HepG2 (cell line): ENCODE measurements at regions not wholly inside any gene's neighbourhood (a gene's known extent, or its start where the extent isn't known, plus 50 kb on each side); places are given as distances from the start of the nearest gene placed in this dataset.
A peak's percentile ranks its signal among the peaks of the same experiment; 100 is the strongest.

Source experiments
- ETV6 ChIP-seq: sonication (generic); formaldehyde crosslinking; conservative IDR thresholded peaks from 2 replicates; pipeline ENCODE4 v1.4.0; 2020; ENCODE audit warnings: missing genetic modification reagents
- HNF4A ChIP-seq: sonication (generic); formaldehyde crosslinking; IDR thresholded peaks from 2 replicates; pipeline ENCODE4 v1.4.0; 2020; ENCODE audit warnings: missing genetic modification reagents
- KLF16 ChIP-seq, 2 experiments: sonication (generic) in 1 of 2; formaldehyde crosslinking in 1 of 2; IDR thresholded peaks; 2 replicates each; pipeline versions ENCODE4 v1.6.1 to v1.8.0; 2016 to 2023; ENCODE audit warnings: missing genetic modification reagents in 2 of 2, missing compliant biosample characterization in 1 of 2
- LCORL ChIP-seq, 2 experiments: fragments of 450-650 bp in 1 of 2; sonication (generic) in 1 of 2; formaldehyde crosslinking in 1 of 2; IDR thresholded peaks; 2 replicates each; pipeline versions ENCODE4 v1.5.0 to v1.6.1; 2017 to 2020; ENCODE audit warnings: antibody characterized with exemption in 1 of 2, missing genetic modification reagents in 1 of 2
- NCOA2 ChIP-seq: sonication (generic); formaldehyde crosslinking; IDR thresholded peaks from 2 replicates; pipeline ENCODE4 v1.8.0; 2022; ENCODE audit warnings: inconsistent platforms
- NCOA5 ChIP-seq: sonication (generic); formaldehyde crosslinking; IDR thresholded peaks from 2 replicates; pipeline ENCODE4 v1.4.0; 2020; ENCODE audit warnings: missing genetic modification reagents
- PPARG ChIP-seq: conservative IDR thresholded peaks from 2 replicates; pipeline ENCODE4 v1.6.1; 2016; ENCODE audit warnings: missing biosample characterization, missing genetic modification reagents
- TCF7 ChIP-seq: sonication (generic); IDR thresholded peaks from 2 replicates; pipeline ENCODE4 v1.6.1; 2016; ENCODE audit warnings: antibody characterized with exemption, low read depth
- TP53 ChIP-seq: sonication (generic); formaldehyde crosslinking; conservative IDR thresholded peaks from 2 replicates; pipeline ENCODE4 v1.4.0; 2020; ENCODE audit warnings: missing genetic modification reagents
- ZNF256 ChIP-seq: sonication (generic); formaldehyde crosslinking; conservative IDR thresholded peaks from 2 replicates; pipeline ENCODE4 v1.4.0; 2020; ENCODE audit warnings: missing genetic modification reagents
- ZNF3 ChIP-seq: IDR thresholded peaks from 2 replicates; pipeline ENCODE4 v1.7.0; 2017; ENCODE audit warnings: inconsistent platforms
- ZNF362 ChIP-seq: sonication (generic); formaldehyde crosslinking; IDR thresholded peaks from 2 replicates; pipeline ENCODE4 v1.4.0; 2020; ENCODE audit warnings: missing genetic modification reagents, mild to moderate bottlenecking, borderline replicate concordance
- ZNF547 ChIP-seq: sonication (generic); formaldehyde crosslinking; IDR thresholded peaks from 2 replicates; pipeline ENCODE4 v1.5.1; 2020; ENCODE audit warnings: mild to moderate bottlenecking, missing genetic modification reagents
- TF ChIP-seq, protein P1 (sequence below): IDR thresholded peaks from 2 replicates; pipeline ENCODE4 v1.6.1; 2016; ENCODE audit warnings: low read depth, missing genetic modification reagents, missing compliant biosample characterization
- TF ChIP-seq, protein P2 (sequence below): IDR thresholded peaks from 2 replicates; pipeline ENCODE4 v1.6.1; 2016
- TF ChIP-seq, protein P3 (sequence below): sonication (generic); IDR thresholded peaks from 2 replicates; pipeline ENCODE4 v1.6.1; 2016; ENCODE audit warnings: low read depth, borderline replicate concordance
- TF ChIP-seq, protein P4 (sequence below): sonication (generic); formaldehyde crosslinking; IDR thresholded peaks from 2 replicates; pipeline ENCODE4 v1.4.0; 2020; ENCODE audit warnings: missing genetic modification reagents, mild to moderate bottlenecking, borderline replicate concordance

DNA sequence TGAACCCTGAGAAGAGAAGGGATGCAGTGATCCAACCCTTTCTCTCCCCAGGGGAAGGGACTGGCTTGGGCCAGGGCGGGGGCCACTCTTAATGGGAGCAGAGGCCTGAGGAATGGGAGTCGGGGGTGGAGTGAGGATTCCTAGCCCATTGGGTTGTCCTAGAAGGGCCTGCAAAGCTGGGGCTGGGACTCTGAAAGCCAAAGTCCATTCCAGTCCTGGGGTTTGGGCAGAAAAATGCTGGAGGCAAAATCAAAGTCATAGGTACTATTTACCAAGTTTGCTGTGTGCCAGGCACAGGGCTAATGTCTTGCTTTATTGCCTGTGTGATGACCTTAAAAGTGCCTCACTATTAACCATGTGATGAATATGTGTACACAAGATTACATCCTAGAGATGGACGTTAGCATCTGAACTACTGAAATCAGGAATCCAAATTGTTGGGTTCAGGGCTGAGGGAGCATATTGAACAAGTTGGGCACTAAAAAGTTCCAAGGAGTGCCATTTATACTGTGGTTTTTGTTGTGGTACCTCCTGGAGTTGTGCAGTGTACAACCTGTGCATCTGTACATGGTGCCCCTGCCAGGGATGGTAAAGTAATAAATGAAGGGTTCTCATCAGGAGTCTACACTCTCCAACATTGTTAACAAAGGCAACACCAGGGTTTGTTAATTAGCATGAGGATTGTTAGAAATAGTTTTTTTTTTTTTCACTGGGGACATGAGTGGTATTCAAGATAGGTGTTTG lies 84.4 kb upstream of the NKD1 start (continued):
- TF ChIP-seq, protein P1, sequence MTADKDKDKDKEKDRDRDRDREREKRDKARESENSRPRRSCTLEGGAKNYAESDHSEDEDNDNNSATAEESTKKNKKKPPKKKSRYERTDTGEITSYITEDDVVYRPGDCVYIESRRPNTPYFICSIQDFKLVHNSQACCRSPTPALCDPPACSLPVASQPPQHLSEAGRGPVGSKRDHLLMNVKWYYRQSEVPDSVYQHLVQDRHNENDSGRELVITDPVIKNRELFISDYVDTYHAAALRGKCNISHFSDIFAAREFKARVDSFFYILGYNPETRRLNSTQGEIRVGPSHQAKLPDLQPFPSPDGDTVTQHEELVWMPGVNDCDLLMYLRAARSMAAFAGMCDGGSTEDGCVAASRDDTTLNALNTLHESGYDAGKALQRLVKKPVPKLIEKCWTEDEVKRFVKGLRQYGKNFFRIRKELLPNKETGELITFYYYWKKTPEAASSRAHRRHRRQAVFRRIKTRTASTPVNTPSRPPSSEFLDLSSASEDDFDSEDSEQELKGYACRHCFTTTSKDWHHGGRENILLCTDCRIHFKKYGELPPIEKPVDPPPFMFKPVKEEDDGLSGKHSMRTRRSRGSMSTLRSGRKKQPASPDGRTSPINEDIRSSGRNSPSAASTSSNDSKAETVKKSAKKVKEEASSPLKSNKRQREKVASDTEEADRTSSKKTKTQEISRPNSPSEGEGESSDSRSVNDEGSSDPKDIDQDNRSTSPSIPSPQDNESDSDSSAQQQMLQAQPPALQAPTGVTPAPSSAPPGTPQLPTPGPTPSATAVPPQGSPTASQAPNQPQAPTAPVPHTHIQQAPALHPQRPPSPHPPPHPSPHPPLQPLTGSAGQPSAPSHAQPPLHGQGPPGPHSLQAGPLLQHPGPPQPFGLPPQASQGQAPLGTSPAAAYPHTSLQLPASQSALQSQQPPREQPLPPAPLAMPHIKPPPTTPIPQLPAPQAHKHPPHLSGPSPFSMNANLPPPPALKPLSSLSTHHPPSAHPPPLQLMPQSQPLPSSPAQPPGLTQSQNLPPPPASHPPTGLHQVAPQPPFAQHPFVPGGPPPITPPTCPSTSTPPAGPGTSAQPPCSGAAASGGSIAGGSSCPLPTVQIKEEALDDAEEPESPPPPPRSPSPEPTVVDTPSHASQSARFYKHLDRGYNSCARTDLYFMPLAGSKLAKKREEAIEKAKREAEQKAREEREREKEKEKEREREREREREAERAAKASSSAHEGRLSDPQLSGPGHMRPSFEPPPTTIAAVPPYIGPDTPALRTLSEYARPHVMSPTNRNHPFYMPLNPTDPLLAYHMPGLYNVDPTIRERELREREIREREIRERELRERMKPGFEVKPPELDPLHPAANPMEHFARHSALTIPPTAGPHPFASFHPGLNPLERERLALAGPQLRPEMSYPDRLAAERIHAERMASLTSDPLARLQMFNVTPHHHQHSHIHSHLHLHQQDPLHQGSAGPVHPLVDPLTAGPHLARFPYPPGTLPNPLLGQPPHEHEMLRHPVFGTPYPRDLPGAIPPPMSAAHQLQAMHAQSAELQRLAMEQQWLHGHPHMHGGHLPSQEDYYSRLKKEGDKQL: no peak
- TF ChIP-seq, protein P2, sequence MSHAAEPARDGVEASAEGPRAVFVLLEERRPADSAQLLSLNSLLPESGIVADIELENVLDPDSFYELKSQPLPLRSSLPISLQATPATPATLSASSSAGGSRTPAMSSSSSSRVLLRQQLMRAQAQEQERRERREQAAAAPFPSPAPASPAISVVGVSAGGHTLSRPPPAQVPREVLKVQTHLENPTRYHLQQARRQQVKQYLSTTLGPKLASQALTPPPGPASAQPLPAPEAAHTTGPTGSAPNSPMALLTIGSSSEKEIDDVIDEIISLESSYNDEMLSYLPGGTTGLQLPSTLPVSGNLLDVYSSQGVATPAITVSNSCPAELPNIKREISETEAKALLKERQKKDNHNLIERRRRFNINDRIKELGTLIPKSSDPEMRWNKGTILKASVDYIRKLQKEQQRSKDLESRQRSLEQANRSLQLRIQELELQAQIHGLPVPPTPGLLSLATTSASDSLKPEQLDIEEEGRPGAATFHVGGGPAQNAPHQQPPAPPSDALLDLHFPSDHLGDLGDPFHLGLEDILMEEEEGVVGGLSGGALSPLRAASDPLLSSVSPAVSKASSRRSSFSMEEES (CRISPR knock-in tag): 0 out of 2 replicates have a peak, but pooled peaks have one; percentile 26
- TF ChIP-seq TCF7 (peak; percentile 12; the same call in 1 of the 2 replicates), ZNF3 (no peak), LCORL (IDR thresholded peaks at IDR 0.05) (no peak), LCORL (CRISPR knock-in tag; IDR thresholded peaks at IDR 0.05) (0 out of 2 replicates have a peak, but pooled peaks have one; percentile 0), NCOA2 (CRISPR knock-in tag) (peak; percentile 46; the same call in 1 of the 2 replicates), TP53 (CRISPR knock-in tag) (no peak), ZNF256 (CRISPR knock-in tag) (no peak), KLF16 (CRISPR knock-in tag; IDR thresholded peaks at IDR 0.05) (no peak), NCOA5 (CRISPR knock-in tag) (no peak), HNF4A (CRISPR knock-in tag) (peak; percentile 64), PPARG (0 out of 2 replicates have a peak, but pooled peaks have one; percentile 19), ZNF547 (0 out of 2 replicates have a peak, but pooled peaks have one; percentile 28), ETV6 (no peak), ZNF362 (CRISPR knock-in tag) (no peak)
- TF ChIP-seq, protein P3, sequence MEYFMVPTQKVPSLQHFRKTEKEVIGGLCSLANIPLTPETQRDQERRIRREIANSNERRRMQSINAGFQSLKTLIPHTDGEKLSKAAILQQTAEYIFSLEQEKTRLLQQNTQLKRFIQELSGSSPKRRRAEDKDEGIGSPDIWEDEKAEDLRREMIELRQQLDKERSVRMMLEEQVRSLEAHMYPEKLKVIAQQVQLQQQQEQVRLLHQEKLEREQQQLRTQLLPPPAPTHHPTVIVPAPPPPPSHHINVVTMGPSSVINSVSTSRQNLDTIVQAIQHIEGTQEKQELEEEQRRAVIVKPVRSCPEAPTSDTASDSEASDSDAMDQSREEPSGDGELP: peak; percentile 44; the same call in 1 of the 2 replicates
- TF ChIP-seq, protein P4, sequence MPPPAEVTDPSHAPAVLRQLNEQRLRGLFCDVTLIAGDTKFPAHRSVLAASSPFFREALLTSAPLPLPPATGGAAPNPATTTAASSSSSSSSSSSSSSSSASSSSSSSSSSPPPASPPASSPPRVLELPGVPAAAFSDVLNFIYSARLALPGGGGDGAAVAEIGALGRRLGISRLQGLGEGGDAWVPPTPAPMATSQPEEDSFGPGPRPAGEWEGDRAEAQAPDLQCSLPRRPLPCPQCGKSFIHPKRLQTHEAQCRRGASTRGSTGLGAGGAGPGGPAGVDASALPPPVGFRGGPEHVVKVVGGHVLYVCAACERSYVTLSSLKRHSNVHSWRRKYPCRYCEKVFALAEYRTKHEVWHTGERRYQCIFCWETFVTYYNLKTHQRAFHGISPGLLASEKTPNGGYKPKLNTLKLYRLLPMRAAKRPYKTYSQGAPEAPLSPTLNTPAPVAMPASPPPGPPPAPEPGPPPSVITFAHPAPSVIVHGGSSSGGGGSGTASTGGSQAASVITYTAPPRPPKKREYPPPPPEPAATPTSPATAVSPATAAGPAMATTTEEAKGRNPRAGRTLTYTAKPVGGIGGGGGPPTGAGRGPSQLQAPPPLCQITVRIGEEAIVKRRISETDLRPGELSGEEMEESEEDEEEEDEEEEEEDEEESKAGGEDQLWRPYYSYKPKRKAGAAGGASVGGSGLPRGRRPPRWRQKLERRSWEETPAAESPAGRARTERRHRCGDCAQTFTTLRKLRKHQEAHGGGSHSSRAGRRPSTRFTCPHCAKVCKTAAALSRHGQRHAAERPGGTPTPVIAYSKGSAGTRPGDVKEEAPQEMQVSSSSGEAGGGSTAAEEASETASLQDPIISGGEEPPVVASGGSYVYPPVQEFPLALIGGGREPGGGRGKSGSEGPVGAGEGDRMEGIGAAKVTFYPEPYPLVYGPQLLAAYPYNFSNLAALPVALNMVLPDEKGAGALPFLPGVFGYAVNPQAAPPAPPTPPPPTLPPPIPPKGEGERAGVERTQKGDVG (CRISPR knock-in tag): no peak
